ENCODE measurements at regions not wholly inside any gene's neighbourhood (a gene's known extent, or its start where the extent isn't known, plus 50 kb on each side); places are given as distances from the start of the nearest gene placed in this dataset.

- no peaks in the 10 kb centered on the region for H3K36me3 ChIP-seq (ENCODE audit: control insufficient read depth in 1 of 2, insufficient read depth in 2 of 2, low read length in 2 of 2)
- intact Hi-C loops (cut with micrococcal nuclease) = no loop called here
These were observed 231.7 kb upstream of the EXOC2 start for GRCh38 chr6:924661-925060.

DNA sequence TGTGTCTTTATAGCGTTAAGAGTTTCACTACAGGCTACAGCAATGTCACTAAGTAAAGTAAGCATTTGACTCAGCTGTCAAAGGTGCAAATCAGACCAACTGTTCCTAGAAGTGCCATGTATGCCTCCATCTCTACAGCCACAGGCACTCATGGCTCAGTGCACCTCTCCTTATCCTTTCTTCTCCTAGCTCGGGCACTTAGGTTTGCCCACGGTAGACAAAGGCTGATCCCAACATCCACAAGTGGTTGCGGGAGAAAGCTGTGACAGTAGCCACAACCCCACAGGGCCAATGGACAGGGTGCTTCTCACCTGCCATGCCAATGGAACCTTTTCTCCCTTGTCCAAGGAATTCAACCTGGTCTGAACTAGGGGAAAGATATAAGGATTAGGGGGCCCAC is 228.5 kb upstream of the EXOC2 start:
- BruUV-seq (replicated peaks) = no TSS peak
- ChIA-PET POLR2A (no interaction called here), CTCF (no interaction called here)
- TF ChIP-seq REST (IDR thresholded peaks at IDR 0.05; ENCODE audit: low read depth) (no peak), JUND (IDR thresholded peaks at IDR 0.05) (no peak), EZH2phosphoT487 (IDR thresholded peaks at IDR 0.05; ENCODE audit: borderline replicate concordance) (no peak), YY1 (IDR thresholded peaks at IDR 0.05; ENCODE audit: extremely low read depth, insufficient replicate concordance, low read depth, low read length) (no peak), ELF1 (IDR thresholded peaks at IDR 0.05; ENCODE audit: borderline replicate concordance, low read depth) (no peak), POLR2AphosphoS5 (IDR thresholded peaks at IDR 0.05; ENCODE audit: low read depth, low read length) (no peak)
- TF ChIP-seq, protein P1, sequence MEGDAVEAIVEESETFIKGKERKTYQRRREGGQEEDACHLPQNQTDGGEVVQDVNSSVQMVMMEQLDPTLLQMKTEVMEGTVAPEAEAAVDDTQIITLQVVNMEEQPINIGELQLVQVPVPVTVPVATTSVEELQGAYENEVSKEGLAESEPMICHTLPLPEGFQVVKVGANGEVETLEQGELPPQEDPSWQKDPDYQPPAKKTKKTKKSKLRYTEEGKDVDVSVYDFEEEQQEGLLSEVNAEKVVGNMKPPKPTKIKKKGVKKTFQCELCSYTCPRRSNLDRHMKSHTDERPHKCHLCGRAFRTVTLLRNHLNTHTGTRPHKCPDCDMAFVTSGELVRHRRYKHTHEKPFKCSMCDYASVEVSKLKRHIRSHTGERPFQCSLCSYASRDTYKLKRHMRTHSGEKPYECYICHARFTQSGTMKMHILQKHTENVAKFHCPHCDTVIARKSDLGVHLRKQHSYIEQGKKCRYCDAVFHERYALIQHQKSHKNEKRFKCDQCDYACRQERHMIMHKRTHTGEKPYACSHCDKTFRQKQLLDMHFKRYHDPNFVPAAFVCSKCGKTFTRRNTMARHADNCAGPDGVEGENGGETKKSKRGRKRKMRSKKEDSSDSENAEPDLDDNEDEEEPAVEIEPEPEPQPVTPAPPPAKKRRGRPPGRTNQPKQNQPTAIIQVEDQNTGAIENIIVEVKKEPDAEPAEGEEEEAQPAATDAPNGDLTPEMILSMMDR (IDR thresholded peaks at IDR 0.05 in 2 of 3, conservative IDR thresholded peaks at IDR 0.05 in 1 of 3; ENCODE audit: borderline replicate concordance in 1 of 3, insufficient read depth in 1 of 3, low read depth in 2 of 3, low read length in 2 of 3) = no peak

More at GRCh38 chr6:924661-925060, 231.7 kb upstream of the EXOC2 start:
- TF ChIP-seq CEBPB (IDR thresholded peaks at IDR 0.05; ENCODE audit: low read depth) = no peak
- no peak for TF ChIP-seq ZFX (IDR thresholded peaks at IDR 0.05)
- no peak for TF ChIP-seq POLR2AphosphoS5 (IDR thresholded peaks at IDR 0.05; ENCODE audit: low read depth, low read length)
- no peak for TF ChIP-seq ZNF274 (IDR thresholded peaks at IDR 0.05; ENCODE audit: low read depth, low read length)
- TF ChIP-seq ELF1 (IDR thresholded peaks at IDR 0.05; ENCODE audit: borderline replicate concordance, low read depth) = no peak
- TF ChIP-seq ZBTB33 (IDR thresholded peaks at IDR 0.05; ENCODE audit: extremely low read depth, insufficient replicate concordance, low read length) = no peak
- H3K9me3 ChIP-seq (ENCODE audit: control insufficient read depth in 1 of 2, insufficient read depth in 1 of 2, low read depth in 1 of 2, low read length in 2 of 2) = no peaks in the 10 kb centered on the region
- no peak for DNase-seq (ENCODE audit: low read depth, low spot score)
- H3K27me3 ChIP-seq (ENCODE audit: insufficient read depth, low read length) = no peaks in the 10 kb centered on the region
- no peak overlapping the region for H3K4me3 ChIP-seq (replicated peaks in 1 of 2; ENCODE audit: low read depth in 1 of 2, low read length in 2 of 2)
- no peak overlapping the region for H3K9ac ChIP-seq (ENCODE audit: low read length)
- ChIA-PET CTCF (no interaction called here), RAD21 (ENCODE audit: low non-redundant PET in 1 of 2, low total read pairs in 2 of 2, uncharacterized antibody in 2 of 2, unreplicated experiment in 2 of 2) (interaction anchor here in 1 of 2 experiments (0.7 kb wide), 1 partner anchor 210 kb away, joined by 4 read pairs; no protein-coding TSS in a partner anchor), POLR2A (no interaction called here)
- no peaks in the 10 kb centered on the region for H3K4me1 ChIP-seq (ENCODE audit: control insufficient read depth in 1 of 2, insufficient read depth in 2 of 2, low read length in 2 of 2)
- no TSS peak for BruUV-seq (replicated peaks)
- no peak overlapping the region for H2AFZ ChIP-seq (ENCODE audit: low read depth, low read length, poor library complexity, severe bottlenecking)
- H4K20me1 ChIP-seq (ENCODE audit: insufficient read depth) = no peaks in the 10 kb centered on the region
- no peak for ATAC-seq
- no peaks in the 10 kb centered on the region for H3K9me2 ChIP-seq (ENCODE audit: insufficient read depth)
- no peaks in the 10 kb centered on the region for H3K79me2 ChIP-seq (ENCODE audit: insufficient read depth, low read length)
- no peak overlapping the region for H3K27ac ChIP-seq (ENCODE audit: low read depth, low read length)
- no peak overlapping the region for H3K4me2 ChIP-seq (ENCODE audit: low read length)

More for the DNA sequence above, 228.5 kb upstream of the EXOC2 start:
- no peak for DNase-seq (ENCODE audit: low read depth, low spot score)
- H4K20me1 ChIP-seq (ENCODE audit: insufficient read depth) = no peaks in the 10 kb centered on the region
- no peak for ATAC-seq
- H3K9me2 ChIP-seq (ENCODE audit: insufficient read depth) = no peaks in the 10 kb centered on the region
- H3K27me3 ChIP-seq (ENCODE audit: insufficient read depth, low read length) = no peaks in the 10 kb centered on the region
- no peak overlapping the region for H3K9ac ChIP-seq (ENCODE audit: low read length)
- H3K4me3 ChIP-seq (replicated peaks in 1 of 2; ENCODE audit: low read depth in 1 of 2, low read length in 2 of 2) = no peak overlapping the region
- RAD21 ChIA-PET (ENCODE audit: low non-redundant PET in 1 of 2, low total read pairs in 2 of 2, uncharacterized antibody in 2 of 2, unreplicated experiment in 2 of 2) = no interaction called here
- H2AFZ ChIP-seq (ENCODE audit: low read depth, low read length, poor library complexity, severe bottlenecking) = no peak overlapping the region
- intact Hi-C loops (cut with micrococcal nuclease) = no loop called here
- no peak overlapping the region for H3K4me2 ChIP-seq (ENCODE audit: low read length)
- no peaks in the 10 kb centered on the region for H3K4me1 ChIP-seq (ENCODE audit: control insufficient read depth in 1 of 2, insufficient read depth in 2 of 2, low read length in 2 of 2)
- no peaks in the 10 kb centered on the region for H3K36me3 ChIP-seq (ENCODE audit: control insufficient read depth in 1 of 2, insufficient read depth in 2 of 2, low read length in 2 of 2)
- no peak overlapping the region for H3K27ac ChIP-seq (ENCODE audit: low read depth, low read length)
- no peaks in the 10 kb centered on the region for H3K79me2 ChIP-seq (ENCODE audit: insufficient read depth, low read length)
- H3K9me3 ChIP-seq (ENCODE audit: control insufficient read depth in 1 of 2, insufficient read depth in 1 of 2, low read depth in 1 of 2, low read length in 2 of 2) = 0 out of 4 replicates have a peak, but pooled peaks cover 0 to 4% of the 10 kb centered on the region in 2 experiments
